ENCODE measurements at regions not wholly inside any gene's neighbourhood (a gene's known extent, or its start where the extent isn't known, plus 50 kb on each side); places are given as distances from the start of the nearest gene placed in this dataset.

GRCh38 chr3:24670871-24671270, 176.2 kb upstream of the THRB start:
- H3K4me3 ChIP-seq (replicated peaks; ENCODE audit: insufficient read depth, low read length): no peak overlapping the region
- DNase-seq (ENCODE audit: low read depth in 1 of 2, low spot score in 1 of 2): no peak

GRCh38 chr3:24673596-24673995, 178.9 kb upstream of the THRB start:
- no peak overlapping the region for H3K27ac ChIP-seq (replicated peaks)
- DNase-seq (ENCODE audit: low read depth in 1 of 2, low spot score in 1 of 2): no peak
- TF ChIP-seq GABPA (IDR thresholded peaks at IDR 0.05; ENCODE audit: low read depth) (no peak), SPI1 (IDR thresholded peaks at IDR 0.05; ENCODE audit: borderline replicate concordance, low read depth) (no peak)
- no peaks in the 10 kb centered on the region for H3K27me3 ChIP-seq (ENCODE audit: insufficient read depth, poor library complexity, severe bottlenecking)
- no peak overlapping the region for H3K4me3 ChIP-seq (replicated peaks; ENCODE audit: insufficient read depth, low read length)

More at GRCh38 chr3:24670871-24671270, 176.2 kb upstream of the THRB start:
- H3K27me3 ChIP-seq (ENCODE audit: insufficient read depth, poor library complexity, severe bottlenecking): no peaks in the 10 kb centered on the region
- H3K27ac ChIP-seq (replicated peaks): no peak overlapping the region
- TF ChIP-seq GABPA (IDR thresholded peaks at IDR 0.05; ENCODE audit: low read depth): no peak
- no peak for TF ChIP-seq SPI1 (IDR thresholded peaks at IDR 0.05; ENCODE audit: borderline replicate concordance, low read depth)
- TF ChIP-seq POLR2AphosphoS5 (IDR thresholded peaks at IDR 0.05; ENCODE audit: low read depth): no peak
- no peak for TF ChIP-seq REST (IDR thresholded peaks at IDR 0.05; ENCODE audit: insufficient replicate concordance, low read depth)
- no peak for TF ChIP-seq CTCF (IDR thresholded peaks at IDR 0.05; ENCODE audit: insufficient read depth, low read length)

- TF ChIP-seq REST (IDR thresholded peaks at IDR 0.05; ENCODE audit: insufficient replicate concordance, low read depth) (no peak), SPI1 (IDR thresholded peaks at IDR 0.05; ENCODE audit: borderline replicate concordance, low read depth) (no peak)
- no peak overlapping the region for H3K27ac ChIP-seq (replicated peaks)
- DNase-seq (ENCODE audit: low read depth in 1 of 2, low spot score in 1 of 2): no peak
- H3K4me3 ChIP-seq (replicated peaks; ENCODE audit: insufficient read depth, low read length): no peak overlapping the region
- peaks cover 3% of the 10 kb centered on the region for H3K27me3 ChIP-seq (ENCODE audit: insufficient read depth, poor library complexity, severe bottlenecking)
These were observed 179.6 kb upstream of the THRB start for GRCh38 chr3:24674261-24674660.

- TF ChIP-seq CTCF (IDR thresholded peaks at IDR 0.05; ENCODE audit: insufficient read depth, low read length): no peak
- no peak for TF ChIP-seq GABPA (IDR thresholded peaks at IDR 0.05; ENCODE audit: low read depth)
- TF ChIP-seq POLR2AphosphoS5 (IDR thresholded peaks at IDR 0.05; ENCODE audit: low read depth): no peak
- Histone ChIP-seq H3K27ac (replicated peaks) (no peak overlapping the region), H3K4me3 (replicated peaks; ENCODE audit: insufficient read depth, low read length) (no peak overlapping the region), H3K27me3 (ENCODE audit: insufficient read depth, poor library complexity, severe bottlenecking) (peaks cover 3% of the 10 kb centered on the region)
- no peak for DNase-seq (ENCODE audit: low read depth in 1 of 2, low spot score in 1 of 2)
These were observed 183.4 kb upstream of the THRB start for GRCh38 chr3:24678021-24678420.

- no peak overlapping the region for H3K27ac ChIP-seq (replicated peaks)
- peaks cover 3% of the 10 kb centered on the region for H3K27me3 ChIP-seq (ENCODE audit: insufficient read depth, poor library complexity, severe bottlenecking)
- no peak overlapping the region for H3K4me3 ChIP-seq (replicated peaks; ENCODE audit: insufficient read depth, low read length)
- TF ChIP-seq POLR2AphosphoS5 (IDR thresholded peaks at IDR 0.05; ENCODE audit: low read depth): peak; percentile 63; the same call in 1 of the 2 replicates
- TF ChIP-seq CTCF (IDR thresholded peaks at IDR 0.05; ENCODE audit: insufficient read depth, low read length): no peak
- DNase-seq (ENCODE audit: low read depth in 1 of 2, low spot score in 1 of 2): peak; percentile 28 to 45
These were observed 183.8 kb upstream of the THRB start for GRCh38 chr3:24678421-24678865.
